ENCODE measurements at regions not wholly inside any gene's neighbourhood (a gene's known extent, or its start where the extent isn't known, plus 50 kb on each side); places are given as distances from the start of the nearest gene placed in this dataset.
"Not testable (repeated sequence)": the region's sequence is repeated elsewhere in the genome, so short reads cannot be mapped to it uniquely, and the experiment has no call there.

DNA sequence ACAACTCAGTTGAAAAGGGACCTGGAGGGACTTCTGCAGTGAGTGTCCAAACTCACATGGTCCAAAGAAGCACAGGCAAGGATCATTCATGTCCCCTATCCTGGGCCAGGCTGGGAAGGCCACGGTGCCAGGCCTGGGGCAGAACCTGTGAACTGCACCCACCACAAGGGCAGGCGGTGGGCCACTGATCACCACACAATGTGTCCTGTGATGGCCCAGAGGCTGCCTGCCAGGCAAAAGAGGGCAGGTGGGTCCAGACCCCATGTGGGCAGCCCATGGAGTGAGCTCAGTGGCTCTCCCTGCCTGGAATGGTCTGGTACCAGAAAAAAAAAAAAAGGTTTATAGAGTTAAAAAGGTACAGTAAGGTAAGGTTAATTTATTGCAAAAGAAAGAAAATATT, 244.8 kb downstream of the ANKRD30B start:
- intact Hi-C loops (cut with DNase I); H3K27ac ChIP-seq (ENCODE audit: low read length); H3K4me3 ChIP-seq (ENCODE audit: low read length); H3K27me3 ChIP-seq (ENCODE audit: control insufficient read depth, insufficient read depth); ATAC-seq; H3K4me1 ChIP-seq (ENCODE audit: control insufficient read depth, insufficient read depth, low read length); DNase-seq; H3K9me3 ChIP-seq (ENCODE audit: control insufficient read depth, low read length): not testable (repeated sequence)
- WGBS, result 73% methylated on average over 2 of the region's 2 CpGs

DNA sequence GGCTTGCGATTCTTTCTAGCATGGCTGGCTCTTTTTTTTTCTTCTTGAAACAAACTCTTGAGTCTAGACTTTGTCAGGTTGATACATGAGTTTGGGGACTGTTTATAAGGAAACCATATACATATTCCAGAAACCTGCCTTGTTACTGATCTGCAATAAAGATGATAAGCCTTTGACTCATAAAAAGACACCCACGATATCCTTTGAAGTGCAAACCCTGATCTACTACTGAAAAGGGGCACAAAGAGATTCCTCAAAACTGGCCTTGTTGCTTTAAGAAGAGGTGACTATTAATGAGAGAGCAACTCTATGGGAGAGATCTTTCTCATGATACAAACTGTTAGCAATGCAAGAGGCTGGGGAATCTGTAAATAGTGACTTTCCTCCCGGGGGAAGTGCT, 247.1 kb downstream of the ANKRD30B start:
- H3K9me3 ChIP-seq (ENCODE audit: control insufficient read depth, low read length); H3K27me3 ChIP-seq (ENCODE audit: control insufficient read depth, insufficient read depth); ATAC-seq; H3K27ac ChIP-seq (ENCODE audit: low read length); DNase-seq; H3K4me1 ChIP-seq (ENCODE audit: control insufficient read depth, insufficient read depth, low read length); H3K4me3 ChIP-seq (ENCODE audit: low read length); intact Hi-C loops (cut with DNase I): not testable (repeated sequence)
- 72% methylated on average over 3 of the region's 3 CpGs for WGBS

DNA sequence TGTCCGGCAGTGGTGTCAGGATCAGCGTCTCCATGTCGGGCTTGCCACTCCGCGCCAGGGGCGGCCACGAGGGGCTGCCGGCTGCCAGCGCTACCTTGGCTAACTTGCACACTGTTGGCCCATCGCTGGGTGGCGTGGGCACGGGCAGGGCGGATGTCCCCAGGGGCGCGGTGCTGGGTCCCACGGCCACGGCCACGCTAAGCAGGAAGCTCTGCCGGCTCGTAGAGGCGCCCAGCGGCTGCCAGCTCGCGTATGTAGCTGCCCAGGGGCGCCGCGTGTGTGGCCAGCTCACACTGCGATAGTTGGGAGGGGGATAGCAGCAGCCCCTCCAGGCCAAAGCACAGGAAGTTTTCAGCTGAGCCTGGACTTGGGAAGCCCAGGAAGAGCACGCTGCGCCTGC, 249.4 kb downstream of the ANKRD30B start:
- no peak overlapping the region for H3K27ac ChIP-seq (ENCODE audit: low read length)
- H3K27me3 ChIP-seq (ENCODE audit: control insufficient read depth, insufficient read depth), result no peaks in the 10 kb centered on the region
- ATAC-seq (no peak), DNase-seq (no peak)
- no peak overlapping the region for H3K4me3 ChIP-seq (ENCODE audit: low read length)
- H3K4me1 ChIP-seq (ENCODE audit: control insufficient read depth, insufficient read depth, low read length), result no peaks in the 10 kb centered on the region
- 96% methylated on average over 30 of the region's 30 CpGs for WGBS
- H3K9me3 ChIP-seq (ENCODE audit: control insufficient read depth, low read length), result no peaks in the 10 kb centered on the region
- intact Hi-C loops (cut with DNase I), result no loop called here

DNA sequence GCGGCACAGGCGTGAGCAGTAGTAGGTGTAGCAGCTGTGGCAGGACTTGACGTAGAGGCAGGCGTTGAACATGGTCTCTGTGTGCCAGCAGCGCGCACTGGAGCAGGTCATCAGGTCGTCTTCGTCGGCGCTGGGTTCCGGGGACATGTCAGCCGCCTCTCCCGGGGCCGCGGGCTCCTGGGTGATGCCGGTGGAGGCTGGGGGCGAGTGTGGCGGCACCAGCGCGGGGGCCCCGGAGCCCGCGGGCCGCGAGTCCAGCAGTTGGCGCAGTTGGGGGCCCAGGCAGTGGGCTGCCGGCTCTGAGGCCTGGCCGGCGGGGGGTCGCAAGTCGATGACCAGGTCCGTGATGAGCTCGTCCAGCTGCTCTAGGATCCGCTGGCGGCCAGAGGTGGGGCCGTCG, 249.9 kb downstream of the ANKRD30B start:
- H3K27me3 ChIP-seq (ENCODE audit: control insufficient read depth, insufficient read depth); ATAC-seq; intact Hi-C loops (cut with DNase I); H3K4me1 ChIP-seq (ENCODE audit: control insufficient read depth, insufficient read depth, low read length); H3K4me3 ChIP-seq (ENCODE audit: low read length); H3K9me3 ChIP-seq (ENCODE audit: control insufficient read depth, low read length); H3K27ac ChIP-seq (ENCODE audit: low read length); DNase-seq: not testable (repeated sequence)
- 97% methylated on average over 37 of the region's 37 CpGs for WGBS

DNA sequence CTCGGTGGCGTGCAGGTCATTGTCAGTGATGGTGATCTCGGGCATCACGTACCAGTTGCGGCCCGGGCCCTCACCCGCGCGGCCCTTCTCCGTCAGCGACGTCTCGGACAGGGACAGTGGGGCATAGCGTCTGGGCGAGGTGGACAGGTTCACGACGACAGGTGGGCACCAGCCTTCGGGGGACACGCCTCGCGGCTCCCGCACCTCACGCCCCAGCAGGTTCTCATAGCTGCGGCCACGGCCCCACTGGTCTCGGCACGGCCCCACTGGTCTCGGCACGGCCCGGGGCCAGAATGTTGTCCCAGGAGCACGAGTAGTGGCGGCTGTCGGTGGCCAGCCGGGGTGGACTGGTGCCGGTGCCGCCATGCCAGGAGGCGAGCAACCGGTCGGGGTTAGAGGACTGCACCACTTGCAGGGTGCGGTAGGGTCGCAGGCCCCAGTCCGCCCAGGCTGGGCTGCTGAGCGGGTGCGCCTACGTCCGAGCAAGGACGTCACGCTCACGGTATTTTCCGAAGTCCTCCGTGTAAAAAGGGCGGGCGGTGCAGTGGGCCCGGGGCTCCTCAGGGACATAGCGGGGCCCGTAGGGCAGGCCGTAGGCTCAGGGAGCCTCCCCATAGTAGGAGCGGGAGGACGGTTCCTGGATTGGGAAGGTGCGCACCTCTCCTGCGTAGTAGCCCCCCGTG, 250.5 kb downstream of the ANKRD30B start:
- H3K9me3 ChIP-seq (ENCODE audit: control insufficient read depth, low read length); H3K27ac ChIP-seq (ENCODE audit: low read length); H3K4me1 ChIP-seq (ENCODE audit: control insufficient read depth, insufficient read depth, low read length); H3K4me3 ChIP-seq (ENCODE audit: low read length); H3K27me3 ChIP-seq (ENCODE audit: control insufficient read depth, insufficient read depth); intact Hi-C loops (cut with DNase I); ATAC-seq; DNase-seq: not testable (repeated sequence)
- WGBS, result 98% methylated on average over 62 of the region's 62 CpGs

DNA sequence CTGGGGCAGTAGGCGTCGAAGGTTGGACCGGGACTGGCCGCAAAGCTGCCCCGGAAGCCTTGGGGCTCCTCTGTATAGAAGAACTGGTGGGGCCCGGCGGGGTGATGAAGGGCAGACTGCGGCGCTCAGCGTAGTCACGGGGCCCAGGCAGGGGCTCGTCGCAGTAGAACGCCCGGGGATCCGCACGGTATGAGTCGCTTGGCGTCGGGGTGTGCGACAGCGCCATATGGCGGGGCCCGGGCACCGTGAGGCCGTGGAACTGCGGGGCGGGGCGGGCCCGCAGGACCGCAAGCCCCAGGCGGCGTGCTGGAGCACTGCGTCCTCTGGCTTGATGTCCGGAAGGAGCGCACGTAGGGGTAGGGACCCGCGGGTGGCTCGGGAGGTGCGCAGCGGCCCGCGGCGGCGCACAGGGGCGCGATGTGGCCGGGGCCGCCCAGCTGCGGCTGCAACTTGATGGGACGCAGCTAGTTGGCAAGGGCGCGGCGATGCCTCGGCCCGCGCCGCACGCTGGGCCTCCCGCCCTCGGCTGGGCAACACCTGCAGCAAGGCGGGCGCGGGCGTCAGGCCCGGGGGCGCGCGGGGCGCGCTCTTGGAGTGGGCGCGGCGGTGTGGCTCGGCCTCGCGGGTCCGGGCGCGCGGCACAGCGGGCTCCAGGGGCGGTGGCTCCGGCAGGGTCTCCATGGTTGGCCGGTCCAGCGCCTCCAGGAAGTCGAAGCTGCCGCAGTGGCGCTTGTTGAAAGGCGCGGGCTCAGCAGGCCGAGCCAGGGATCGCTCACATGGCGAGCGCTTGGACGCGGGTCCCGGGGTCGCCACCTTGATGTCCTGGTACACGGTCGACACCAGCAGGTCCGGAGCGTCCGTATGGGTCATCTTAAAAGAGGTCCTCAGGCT, 251.4 kb downstream of the ANKRD30B start:
- Histone ChIP-seq H3K4me1 (ENCODE audit: control insufficient read depth, insufficient read depth, low read length) (no peaks in the 10 kb centered on the region), H3K9me3 (ENCODE audit: control insufficient read depth, low read length) (no peaks in the 10 kb centered on the region), H3K27me3 (ENCODE audit: control insufficient read depth, insufficient read depth) (no peaks in the 10 kb centered on the region), H3K27ac (ENCODE audit: low read length) (no peak overlapping the region), H3K4me3 (ENCODE audit: low read length) (no peak overlapping the region)
- intact Hi-C loops (cut with DNase I), result no loop called here
- ATAC-seq (no peak), DNase-seq (no peak)
- 24% methylated on average over 105 of the region's 105 CpGs for WGBS

DNA sequence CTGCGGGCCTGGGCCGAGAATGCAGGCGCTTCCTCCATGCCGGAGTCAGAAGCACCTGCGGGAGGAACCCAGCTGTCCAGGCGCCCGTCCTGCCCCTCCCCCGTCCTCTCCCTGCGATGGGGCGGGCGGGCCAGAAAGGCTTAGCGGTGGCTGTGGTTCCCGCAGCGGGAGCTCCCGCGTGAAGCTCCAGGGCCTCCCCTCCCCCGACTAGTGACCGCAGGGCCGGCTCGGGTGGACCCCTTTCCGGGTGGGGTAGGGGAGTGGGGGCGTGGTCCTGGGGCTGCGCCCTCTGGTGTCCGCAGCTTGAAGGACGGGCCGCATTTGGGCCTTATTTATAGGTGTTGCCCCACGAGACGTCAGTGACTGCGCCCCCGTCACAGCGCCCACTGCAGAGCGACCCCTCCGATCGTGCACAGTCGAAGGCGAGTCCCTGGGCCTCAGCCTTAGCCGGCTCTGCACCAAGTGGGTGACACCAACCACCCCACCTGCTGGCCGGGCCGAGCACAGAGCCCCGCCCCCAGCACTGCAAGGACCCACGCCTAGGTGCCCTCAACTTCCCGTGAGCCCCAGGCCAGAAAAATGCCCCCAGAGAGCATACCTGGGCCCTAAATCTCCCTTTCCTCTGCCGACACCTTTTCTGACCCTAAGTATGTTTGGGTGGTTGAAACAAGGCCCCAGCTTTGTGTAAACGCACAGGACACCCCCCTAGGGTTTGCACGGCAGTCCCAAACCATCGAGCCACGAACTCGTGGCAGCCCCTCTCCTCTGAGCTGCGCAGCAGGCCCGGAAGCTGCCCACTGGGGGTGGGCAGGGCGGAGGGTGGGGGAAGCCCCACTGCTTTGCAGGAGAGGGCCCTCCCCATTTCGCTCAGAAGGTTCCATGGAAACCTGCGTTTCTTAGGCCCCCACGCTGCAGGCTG, 252.4 kb downstream of the ANKRD30B start:
- H3K4me3 ChIP-seq (ENCODE audit: low read length); H3K27ac ChIP-seq (ENCODE audit: low read length); H3K9me3 ChIP-seq (ENCODE audit: control insufficient read depth, low read length); H3K27me3 ChIP-seq (ENCODE audit: control insufficient read depth, insufficient read depth); H3K4me1 ChIP-seq (ENCODE audit: control insufficient read depth, insufficient read depth, low read length); DNase-seq; ATAC-seq; intact Hi-C loops (cut with DNase I): not testable (repeated sequence)
- WGBS, result 47% methylated on average over 52 of the region's 54 CpGs

DNA sequence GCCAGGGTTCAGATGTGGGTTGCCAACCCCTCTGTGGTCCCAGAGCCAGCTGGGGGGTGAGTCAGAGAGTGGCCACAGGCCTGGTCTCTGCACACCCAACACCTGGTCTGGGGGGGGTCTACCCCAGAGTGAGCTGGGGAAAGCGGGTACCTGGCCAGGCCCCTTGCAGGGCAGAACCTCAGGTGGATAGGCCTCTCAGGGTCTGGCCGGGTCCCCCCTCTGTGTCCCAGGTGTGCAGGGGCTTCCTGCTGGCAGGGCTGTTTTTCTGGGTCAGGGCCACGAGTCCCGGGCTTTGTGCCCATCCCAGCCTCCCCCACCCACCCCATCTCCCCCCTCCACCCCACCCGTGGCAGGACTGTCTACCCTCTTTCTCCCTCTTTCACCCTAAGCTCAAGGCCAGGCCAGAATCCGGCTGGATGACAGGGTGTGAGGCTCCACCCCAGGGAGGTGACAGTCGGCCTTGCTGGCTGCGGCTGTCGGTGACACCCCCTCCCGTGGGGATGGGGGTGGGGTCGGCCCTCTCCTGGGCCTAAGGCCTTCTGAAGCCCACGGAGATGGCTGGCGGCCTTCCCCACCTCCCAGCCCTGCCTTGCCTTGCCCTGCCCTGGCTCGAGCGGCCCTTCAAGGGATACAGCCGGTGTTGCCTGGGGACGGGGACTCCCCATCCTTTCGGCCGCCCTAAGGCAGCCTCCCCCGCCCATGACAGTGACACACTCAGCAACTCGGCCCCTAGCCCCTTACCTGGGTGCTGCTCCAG, 253.2 kb downstream of the ANKRD30B start:
- 89% methylated on average over 21 of the region's 21 CpGs for WGBS
- intact Hi-C loops (cut with DNase I); H3K9me3 ChIP-seq (ENCODE audit: control insufficient read depth, low read length); DNase-seq; H3K27me3 ChIP-seq (ENCODE audit: control insufficient read depth, insufficient read depth); H3K27ac ChIP-seq (ENCODE audit: low read length); H3K4me3 ChIP-seq (ENCODE audit: low read length); H3K4me1 ChIP-seq (ENCODE audit: control insufficient read depth, insufficient read depth, low read length); ATAC-seq: not testable (repeated sequence)

DNA sequence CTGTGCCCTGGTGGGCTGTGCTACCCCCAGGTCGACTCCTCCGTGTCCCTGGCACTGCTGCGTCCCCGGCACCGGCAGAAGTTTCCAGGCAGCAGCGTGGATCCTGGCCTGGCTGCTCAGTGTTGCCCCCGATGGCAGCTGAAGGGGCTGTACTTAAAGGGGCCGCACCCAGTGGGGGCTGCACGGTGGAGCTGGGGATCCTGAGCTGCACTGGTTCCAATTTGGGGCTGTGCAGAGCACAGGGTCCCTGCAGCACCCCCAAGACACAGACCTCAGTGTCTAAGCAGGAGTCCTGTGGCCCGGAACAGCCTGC, 253.8 kb downstream of the ANKRD30B start:
- 69% methylated on average over 10 of the region's 10 CpGs for WGBS
- H3K27me3 ChIP-seq (ENCODE audit: control insufficient read depth, insufficient read depth); DNase-seq; H3K4me3 ChIP-seq (ENCODE audit: low read length); H3K27ac ChIP-seq (ENCODE audit: low read length); ATAC-seq; H3K9me3 ChIP-seq (ENCODE audit: control insufficient read depth, low read length); H3K4me1 ChIP-seq (ENCODE audit: control insufficient read depth, insufficient read depth, low read length); intact Hi-C loops (cut with DNase I): not testable (repeated sequence)

DNA sequence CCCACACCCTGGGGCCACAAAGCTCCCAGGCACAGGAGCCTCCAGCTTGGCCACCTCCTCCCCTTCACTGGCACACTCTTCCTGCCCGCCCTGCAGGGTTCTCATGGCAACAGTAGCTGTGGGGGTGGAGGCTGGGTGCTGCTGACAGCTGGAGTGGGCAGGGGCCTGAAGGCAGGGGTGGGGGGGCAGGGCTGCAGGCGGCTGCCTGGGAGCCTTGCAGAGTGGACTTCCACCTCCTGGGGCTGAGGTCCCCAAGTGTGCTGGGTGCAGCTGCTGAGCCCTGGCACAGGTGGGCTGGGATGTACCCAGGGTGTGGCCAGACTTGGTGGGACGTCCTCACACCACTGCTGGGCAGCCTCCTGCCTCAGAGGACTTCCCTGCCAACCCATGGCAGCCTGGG, 254.8 kb downstream of the ANKRD30B start:
- H3K9me3 ChIP-seq (ENCODE audit: control insufficient read depth, low read length); H3K4me3 ChIP-seq (ENCODE audit: low read length); H3K27me3 ChIP-seq (ENCODE audit: control insufficient read depth, insufficient read depth); H3K27ac ChIP-seq (ENCODE audit: low read length); H3K4me1 ChIP-seq (ENCODE audit: control insufficient read depth, insufficient read depth, low read length); ATAC-seq; DNase-seq; intact Hi-C loops (cut with DNase I): not testable (repeated sequence)
- 62% methylated on average over 3 of the region's 3 CpGs for WGBS

Measured in right cardiac atrium (tissue), 5 donors.